Endothelial cell of hepatic sinusoid (primary cell): ENCODE measurements at regions not wholly inside any gene's neighbourhood (a gene's known extent, or its start where the extent isn't known, plus 50 kb on each side); places are given as distances from the start of the nearest gene placed in this dataset.

Source experiments
- in situ Hi-C: cut with HindIII; loops from 2 replicates; pipeline ENCODE4 v1.10.0; 2017; ENCODE audit warnings: low sequenced_read_pairs

DNA sequence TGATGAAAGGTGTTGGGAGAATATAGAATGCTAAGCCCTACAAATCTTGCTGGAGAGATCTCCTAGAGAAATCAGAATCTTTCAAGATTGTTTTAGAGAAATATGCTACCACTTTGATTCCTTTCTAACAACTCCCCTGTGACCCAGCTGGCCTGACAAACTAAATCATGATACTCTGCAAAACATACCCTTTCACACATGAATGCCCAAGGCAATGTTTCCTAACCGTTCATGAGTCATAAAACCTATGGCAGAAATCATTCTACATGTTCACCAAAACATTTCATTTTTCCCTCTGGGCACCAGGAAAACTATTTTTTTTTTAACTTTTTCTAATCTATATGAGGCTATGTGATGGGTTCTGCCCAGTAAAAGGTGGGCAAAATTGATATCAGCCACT lies 77.8 kb upstream of the SETBP1 start:
- in situ Hi-C loops, result no loop called here

DNA sequence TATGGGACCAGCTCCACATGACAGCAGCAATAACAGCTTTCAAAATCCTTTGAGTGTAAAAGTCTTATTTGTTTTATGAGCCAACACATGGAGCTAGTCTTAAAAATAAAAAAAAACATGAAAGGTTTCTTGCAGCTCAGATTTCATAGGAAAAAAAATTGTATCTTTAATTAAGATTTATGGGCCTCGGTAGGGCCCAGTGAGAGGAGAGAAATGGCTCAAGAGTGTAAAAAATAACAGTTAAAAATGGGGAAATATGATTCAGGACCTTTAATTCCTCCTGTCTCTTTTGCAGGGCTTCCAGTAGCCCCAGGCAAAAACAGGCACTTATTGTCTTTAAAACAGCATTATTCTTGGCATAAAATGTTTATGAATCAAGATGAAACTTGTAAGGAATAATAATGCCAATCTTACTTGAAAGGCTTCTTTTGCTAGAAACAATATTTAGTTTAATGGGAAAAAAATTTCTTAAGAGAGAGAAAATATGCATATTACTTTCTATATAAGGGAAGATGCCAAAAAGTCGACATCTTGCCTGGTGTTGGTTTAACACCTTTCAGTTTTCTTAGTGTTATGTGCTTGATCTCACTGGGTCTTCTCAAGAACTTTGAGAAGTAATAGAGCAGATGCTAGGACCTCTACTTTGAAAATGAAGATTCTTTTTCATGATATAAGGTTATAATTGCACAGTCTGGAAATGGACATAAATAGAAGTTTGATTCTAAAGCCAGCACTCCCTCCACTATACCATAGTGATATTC lies 71.3 kb upstream of the SETBP1 start:
- in situ Hi-C loops, result no loop called here

DNA sequence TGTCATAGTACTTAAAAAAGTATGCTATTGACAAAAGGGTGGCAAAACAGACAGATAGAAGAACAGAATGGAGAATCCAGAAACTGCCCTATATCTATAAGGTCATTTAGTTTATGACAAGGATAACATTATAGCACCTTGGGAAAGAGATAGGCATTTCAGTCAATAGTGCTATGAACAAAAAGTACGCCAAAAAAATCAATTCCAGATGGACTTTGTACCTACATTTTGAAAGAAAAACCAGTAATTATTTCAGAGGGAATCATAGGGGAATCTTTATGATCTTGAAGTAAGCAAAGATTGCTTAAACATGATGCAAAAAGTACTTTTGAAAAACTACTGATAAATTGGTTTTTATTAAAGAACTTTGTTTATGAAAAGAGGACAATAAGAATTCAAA lies 59.9 kb upstream of the SETBP1 start:
- in situ Hi-C loops, result no loop called here

DNA sequence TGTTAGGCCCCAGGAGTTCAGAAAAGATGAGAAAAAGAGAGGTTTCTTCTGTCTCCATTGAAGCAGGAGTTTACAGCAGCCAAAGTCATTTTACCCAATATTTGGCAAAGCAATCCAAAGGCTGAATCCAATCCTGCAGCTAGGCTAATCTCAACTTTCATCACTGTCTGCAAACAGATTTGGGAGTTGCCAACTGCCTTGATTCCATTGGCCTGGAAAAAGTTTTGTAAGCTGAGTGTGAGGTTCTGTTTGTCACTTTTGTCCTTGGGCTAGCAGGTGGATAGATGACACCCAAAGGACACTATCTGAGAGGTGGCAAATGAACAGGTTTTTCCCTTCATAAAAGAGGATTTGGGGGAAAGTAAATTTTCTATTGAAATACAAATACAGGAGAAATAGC lies 56.6 kb upstream of the SETBP1 start:
- in situ Hi-C loops, result no loop called here

- in situ Hi-C loops, result no loop called here
Observed at GRCh38 chr18:44625386-44625785, 55.3 kb upstream of the SETBP1 start.

GRCh38 chr18:44626236-44626635 lies 54.5 kb upstream of the SETBP1 start:
- in situ Hi-C loops, result no loop called here

- in situ Hi-C loops, result no loop called here
Observed at GRCh38 chr18:44626807-44627206, 53.9 kb upstream of the SETBP1 start.

- in situ Hi-C loops, result no loop called here
Observed at GRCh38 chr18:44627280-44627679, 53.4 kb upstream of the SETBP1 start.

- in situ Hi-C loops, result no loop called here
Observed at GRCh38 chr18:44629406-44629805, 51.3 kb upstream of the SETBP1 start.

- in situ Hi-C loops, result no loop called here
Observed at GRCh38 chr18:44630118-44630517, 50.6 kb upstream of the SETBP1 start.
